Esophagus mucosa (tissue), 1 donor: ENCODE measurements at regions not wholly inside any gene's neighbourhood (a gene's known extent, or its start where the extent isn't known, plus 50 kb on each side); places are given as distances from the start of the nearest gene placed in this dataset.

Experiments used
- ATAC-seq: fragments of 200-7000 bp; cut with Tn5 transposase; one replicate; pipeline ENCODE4 v1.9.1; 2020
- donor health status: DM: yes; HTN: yes; CAD: no.

GRCh38 chr2:105652014-105652796 lies 92.5 kb upstream of the NCK2 start:
- no peak for ATAC-seq

DNA sequence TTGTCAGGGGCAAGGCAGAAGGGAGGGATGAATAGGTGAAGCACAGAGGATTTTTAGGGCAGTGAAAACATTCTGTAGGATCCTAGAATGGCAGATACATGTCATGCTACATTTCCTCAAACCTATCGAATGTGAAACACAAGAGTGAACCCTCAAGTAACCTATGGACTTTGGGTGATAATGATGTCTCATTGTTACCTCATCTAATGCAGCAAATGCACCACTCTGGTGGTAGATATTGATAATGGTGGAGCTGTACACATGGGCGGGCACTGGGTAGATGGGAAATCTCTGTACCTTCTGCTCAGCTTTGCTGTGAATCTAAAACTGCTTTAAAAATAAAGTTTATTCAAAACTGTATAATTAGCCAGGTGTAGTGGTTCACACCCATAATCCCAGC lies 95.2 kb upstream of the NCK2 start:
- ATAC-seq = no peak

DNA sequence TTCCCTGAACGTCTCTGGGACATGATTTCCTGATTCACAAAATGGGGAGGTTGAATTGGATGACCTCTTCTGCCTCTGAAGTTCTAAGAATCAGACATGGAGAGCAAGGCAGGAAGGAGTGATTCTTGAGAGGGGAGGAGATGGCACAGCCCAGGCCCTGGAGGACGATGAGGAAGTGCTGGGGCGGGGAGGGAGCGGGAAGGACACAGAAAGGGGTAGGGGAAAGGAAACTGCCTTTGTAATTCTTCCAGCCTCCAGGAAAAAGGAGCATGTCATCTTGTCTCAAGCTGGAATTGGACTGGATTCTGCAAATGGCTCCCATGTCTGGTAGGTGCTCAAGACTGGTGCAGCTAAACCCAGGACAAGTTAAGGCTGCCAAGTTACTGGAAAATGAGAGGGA lies 97.0 kb upstream of the NCK2 start:
- ATAC-seq = no peak

- ATAC-seq = no peak
Observed at GRCh38 chr2:105646774-105647076, 98.0 kb upstream of the NCK2 start.

GRCh38 chr2:105645938-105646773 lies 98.6 kb upstream of the NCK2 start:
- ATAC-seq = no peak

DNA sequence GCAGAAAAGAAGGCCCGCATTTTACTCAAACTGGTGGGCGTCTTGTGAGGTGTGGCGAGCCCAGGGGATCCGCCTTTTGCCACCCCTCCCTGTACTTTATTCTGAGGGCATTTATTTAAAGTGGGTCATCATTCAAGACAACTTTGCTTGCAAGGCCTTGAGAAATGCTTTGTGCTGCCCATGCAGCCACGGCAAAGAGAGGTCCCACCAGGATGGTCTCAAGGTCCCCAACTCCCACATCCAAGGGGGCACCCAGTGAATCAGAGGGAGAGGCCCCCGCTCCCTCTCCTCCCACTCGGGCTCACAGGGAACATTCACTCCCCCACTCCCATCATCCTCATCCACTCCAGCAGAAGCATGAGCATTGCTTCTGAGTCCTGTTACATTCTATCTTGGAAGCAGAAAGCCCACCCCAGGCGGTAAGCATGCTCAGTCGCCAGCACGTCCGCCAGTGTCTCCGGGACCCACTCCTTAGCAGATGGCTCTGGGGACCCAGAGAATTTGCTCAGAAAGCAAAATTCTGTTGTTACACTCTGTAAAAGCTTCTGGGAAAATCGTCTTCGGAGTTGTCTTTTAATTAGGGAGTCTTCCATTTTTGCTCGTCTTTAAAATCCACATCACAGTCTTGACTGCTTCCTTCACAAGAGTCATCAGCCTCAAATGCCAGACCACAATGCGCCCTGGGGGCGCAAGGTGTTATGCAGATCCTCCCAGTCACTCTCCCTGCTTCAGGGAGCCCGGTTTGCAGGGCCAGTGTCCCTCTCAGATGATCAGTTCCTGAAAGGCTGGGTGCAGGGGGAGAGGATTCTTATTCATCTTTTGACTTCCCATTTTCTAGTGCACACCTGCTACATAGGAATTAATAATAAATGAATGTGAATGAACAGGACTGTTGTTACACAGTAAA lies 99.4 kb upstream of the NCK2 start:
- ATAC-seq = no peak

GRCh38 chr2:105644174-105644980 lies 100.3 kb upstream of the NCK2 start:
- no peak for ATAC-seq

- ATAC-seq = no peak
Observed at GRCh38 chr2:105643405-105644173, 101.1 kb upstream of the NCK2 start.

DNA sequence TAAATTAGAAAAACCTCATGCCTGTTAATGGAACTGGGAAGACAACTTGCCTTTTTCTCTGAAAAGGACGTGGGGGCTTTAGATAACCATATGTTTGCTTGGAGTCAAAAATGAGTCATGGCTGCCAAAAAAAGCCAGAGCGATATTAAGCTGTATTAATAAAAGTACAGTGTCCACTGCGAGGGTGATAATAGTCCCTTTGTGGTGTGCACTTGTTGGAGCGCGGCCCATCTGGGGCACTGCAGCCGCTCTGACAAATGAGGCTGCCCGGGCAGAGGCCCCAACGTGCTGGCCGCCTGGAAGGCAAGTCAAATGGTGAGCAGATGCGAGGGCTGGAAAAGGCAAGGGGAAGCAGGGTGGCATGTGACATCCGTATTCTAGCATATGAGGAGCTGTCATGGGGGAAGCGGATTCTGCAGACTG lies 103.3 kb upstream of the NCK2 start:
- no peak for ATAC-seq

DNA sequence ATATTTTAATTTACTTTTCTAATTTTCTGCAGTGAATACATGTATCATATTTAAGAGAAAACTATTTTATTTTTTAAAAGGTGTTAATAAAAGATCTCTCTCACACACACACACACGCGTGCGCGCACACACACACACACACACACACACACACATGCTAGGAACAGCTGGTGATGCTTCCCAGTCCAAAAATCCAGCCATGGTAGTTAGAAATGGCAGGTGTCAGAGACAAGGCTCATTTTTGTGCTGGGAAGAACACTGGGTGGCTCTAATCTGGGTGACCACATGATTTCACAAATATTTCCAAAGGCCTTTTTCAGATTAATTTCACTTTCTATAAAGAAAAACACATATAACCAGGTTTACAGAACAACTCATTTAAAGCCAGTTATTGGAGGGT lies 104.5 kb upstream of the NCK2 start:
- no peak for ATAC-seq

DNA sequence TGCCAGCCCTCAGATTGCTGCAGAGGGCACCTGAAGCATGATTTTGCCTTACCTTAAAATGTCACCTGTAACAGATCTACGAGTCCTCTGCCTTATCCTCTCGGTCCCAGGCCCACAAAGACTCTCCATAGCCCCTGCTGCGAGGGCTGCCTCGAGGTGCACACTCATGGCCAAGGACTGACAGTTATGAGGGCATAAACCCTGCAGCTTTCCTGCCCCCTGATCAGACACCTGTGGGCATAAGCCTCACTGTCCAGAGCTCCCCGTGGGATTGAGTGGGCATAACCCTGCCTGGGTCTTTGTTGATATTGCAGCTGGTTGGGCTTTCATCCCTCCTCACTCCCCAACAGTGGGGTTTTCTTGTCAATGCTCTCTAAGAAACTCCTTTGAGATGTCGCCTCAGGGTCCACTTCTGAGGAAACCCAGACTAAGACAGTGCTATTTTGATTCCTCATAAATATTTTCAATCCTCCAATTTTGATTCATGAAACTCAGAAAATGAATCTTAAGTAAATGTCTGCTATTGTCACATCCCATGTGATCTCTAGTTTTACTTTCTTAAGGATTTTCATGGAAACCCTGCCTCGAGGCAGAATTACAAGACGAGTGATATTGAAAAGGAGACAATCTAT lies 108.5 kb upstream of the NCK2 start:
- ATAC-seq = no peak

DNA sequence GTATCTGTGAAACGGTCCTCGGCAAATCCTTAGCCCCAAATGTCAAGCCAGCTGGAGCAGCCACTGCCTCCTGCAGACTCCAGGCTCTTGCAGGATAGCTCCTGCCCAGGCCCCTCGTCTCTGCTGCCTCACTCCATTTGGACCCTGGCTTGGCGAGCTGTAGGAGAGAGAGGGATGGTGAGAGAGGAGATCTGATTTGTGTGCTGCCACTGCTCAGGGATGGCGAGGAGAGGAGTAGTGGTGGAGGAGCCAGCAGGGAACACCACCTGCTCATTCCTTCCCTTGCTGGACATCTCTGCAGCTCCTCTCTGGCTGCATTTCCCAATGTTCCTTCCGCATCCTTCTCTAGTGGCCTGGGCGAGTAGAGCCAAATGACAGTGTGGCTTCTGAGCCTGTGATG lies 109.1 kb upstream of the NCK2 start:
- no peak for ATAC-seq

- ATAC-seq = no peak
Observed at GRCh38 chr2:105634198-105634597, 110.5 kb upstream of the NCK2 start.

- no peak for ATAC-seq
Observed at GRCh38 chr2:105631922-105632321, 112.8 kb upstream of the NCK2 start.

GRCh38 chr2:105631011-105631410 lies 113.7 kb upstream of the NCK2 start:
- ATAC-seq = no peak

GRCh38 chr2:105629634-105630033 lies 115.1 kb upstream of the NCK2 start:
- no peak for ATAC-seq

DNA sequence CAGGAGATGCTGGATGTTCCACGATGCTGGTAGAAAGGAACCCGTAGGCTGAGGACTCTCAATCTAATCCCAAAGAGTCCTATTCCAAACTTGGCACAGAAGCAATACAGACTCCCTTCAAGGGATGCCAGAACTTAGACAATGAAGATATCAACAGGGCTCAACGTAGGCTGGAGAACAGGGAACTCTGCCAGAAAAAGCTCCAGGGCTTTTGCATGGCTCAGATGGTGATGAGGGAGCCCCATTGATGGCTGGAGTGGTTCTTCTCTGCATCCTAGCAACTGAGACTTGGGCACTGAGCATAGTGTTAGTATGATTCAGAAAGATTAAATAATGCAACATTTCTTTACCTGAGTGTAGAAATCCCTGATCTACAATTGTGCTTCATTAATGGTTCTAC lies 117.2 kb upstream of the NCK2 start:
- no peak for ATAC-seq

GRCh38 chr2:105626966-105627340 lies 117.8 kb upstream of the NCK2 start:
- no peak for ATAC-seq

GRCh38 chr2:105626212-105626965 lies 118.3 kb upstream of the NCK2 start:
- no peak for ATAC-seq

GRCh38 chr2:105625632-105626031 lies 119.1 kb upstream of the NCK2 start:
- ATAC-seq = no peak
